Left lung (tissue), 4 donors: ENCODE measurements at regions not wholly inside any gene's neighbourhood (a gene's known extent, or its start where the extent isn't known, plus 50 kb on each side); places are given as distances from the start of the nearest gene placed in this dataset.

Experiments
- ATAC-seq: fragments of 200-7000 bp; cut with Tn5 transposase; one replicate; pipeline ENCODE4 v1.9.1; 2020; ENCODE audit warnings: moderate library complexity
- DNase-seq, 4 donors: peaks; one replicate each; pipeline ENCODE4 v3.0.0-alpha.2; 2013 to 2020
- H3K27ac ChIP-seq, 2 donors: fragments of 200-600 bp; sonication (generic) in 1 of 2; one replicate each; pipeline versions ENCODE4 v1.5.0 to v1.8.0; 2020 to 2021
- H3K27me3 ChIP-seq, 2 donors: fragments of 200-600 bp; sonication (generic) in 1 of 2; one replicate each; pipeline versions ENCODE4 v1.5.0 to v1.8.0; 2020 to 2021
- H3K36me3 ChIP-seq, 2 donors: fragments of 200-600 bp; sonication (generic) in 1 of 2; one replicate each; pipeline versions ENCODE4 v1.5.0 to v1.8.0; 2020 to 2021
- H3K4me1 ChIP-seq, 2 donors: fragments of 200-600 bp; one replicate each; pipeline ENCODE4 v1.8.0; 2021
- H3K4me3 ChIP-seq, 2 donors: fragments of 200-600 bp; sonication (generic) in 1 of 2; one replicate each; pipeline versions ENCODE4 v1.5.0 to v1.8.0; 2020 to 2021; ENCODE audit warnings: mild to moderate bottlenecking in 1 of 2
- H3K9me3 ChIP-seq, 2 donors: fragments of 200-600 bp; sonication (generic) in 1 of 2; one replicate each; pipeline versions ENCODE4 v1.5.0 to v1.8.0; 2020 to 2021
- CTCF ChIP-seq, 2 donors: fragments of 200-600 bp; sonication (generic) in 1 of 2; IDR thresholded peaks; one replicate each; pipeline versions ENCODE4 v1.5.0 to v1.8.0; 2021; ENCODE audit warnings: antibody characterized with exemption in 2 of 2
- intact Hi-C, 2 donors: fragments of 100-400 bp; cut with DNase I; formaldehyde crosslinking; loops; one replicate each; pipeline versions ENCODE4 v1.11.2 to v1.14.2; 2022
- donor health status: DM: no; HTN: yes; CAD: no.
- donor health status: DM: no; HTN: no; CAD: no.

- intact Hi-C loops, result no loop called here
- Histone ChIP-seq H3K27ac (no peak overlapping the region), H3K4me1 (no peaks in the 10 kb centered on the region), H3K9me3 (peaks cover 0 to 2% of the 10 kb centered on the region in 2 donors), H3K4me3 (no peak overlapping the region), H3K36me3 (no peaks in the 10 kb centered on the region), H3K27me3 (no peaks in the 10 kb centered on the region)
- ATAC-seq, result no peak
- peak in 2 of 4 donors; percentile 16 to 26 for DNase-seq
- TF ChIP-seq CTCF (IDR thresholded peaks at IDR 0.05), result no peak
These were observed 395.1 kb downstream of the RAPGEF2 start for GRCh38 chr4:159497936-159498335.

GRCh38 chr4:159498446-159499115 is 395.7 kb downstream of the RAPGEF2 start:
- Histone ChIP-seq H3K27me3 (no peaks in the 10 kb centered on the region), H3K36me3 (no peaks in the 10 kb centered on the region), H3K9me3 (no peaks in the 10 kb centered on the region), H3K4me1 (no peaks in the 10 kb centered on the region), H3K27ac (no peak overlapping the region), H3K4me3 (no peak overlapping the region)
- ATAC-seq (no peak), DNase-seq (peak in 2 of 4 donors; percentile 12 to 16)
- TF ChIP-seq CTCF (IDR thresholded peaks at IDR 0.05), result no peak
- intact Hi-C loops, result no loop called here

GRCh38 chr4:159500861-159501260 is 398.0 kb downstream of the RAPGEF2 start:
- intact Hi-C loops, result no loop called here
- TF ChIP-seq CTCF (IDR thresholded peaks at IDR 0.05), result no peak
- no peak for DNase-seq
- Histone ChIP-seq H3K9me3 (no peaks in the 10 kb centered on the region), H3K27ac (no peak overlapping the region), H3K4me3 (no peak overlapping the region), H3K36me3 (no peaks in the 10 kb centered on the region), H3K27me3 (peaks cover 0 to 14% of the 10 kb centered on the region in 2 donors), H3K4me1 (peaks cover 0 to 2% of the 10 kb centered on the region in 2 donors)
- no peak for ATAC-seq

- no peak for TF ChIP-seq CTCF (IDR thresholded peaks at IDR 0.05)
- Histone ChIP-seq H3K9me3 (no peaks in the 10 kb centered on the region), H3K27me3 (peaks cover 0 to 28% of the 10 kb centered on the region in 2 donors), H3K4me1 (peaks cover 0 to 2% of the 10 kb centered on the region in 2 donors), H3K36me3 (no peaks in the 10 kb centered on the region), H3K4me3 (no peak overlapping the region), H3K27ac (no peak overlapping the region)
- ATAC-seq (no peak), DNase-seq (no peak)
- intact Hi-C loops, result no loop called here
These were observed 400.5 kb downstream of the RAPGEF2 start for GRCh38 chr4:159503236-159504008.

GRCh38 chr4:159504684-159505083 is 401.8 kb downstream of the RAPGEF2 start:
- no peak for TF ChIP-seq CTCF (IDR thresholded peaks at IDR 0.05)
- Histone ChIP-seq H3K27ac (no peak overlapping the region), H3K36me3 (no peaks in the 10 kb centered on the region), H3K4me1 (peaks cover 0 to 2% of the 10 kb centered on the region in 2 donors), H3K9me3 (no peaks in the 10 kb centered on the region), H3K4me3 (no peak overlapping the region), H3K27me3 (peaks cover 0 to 28% of the 10 kb centered on the region in 2 donors)
- intact Hi-C loops, result no loop called here
- peak in 1 of 4 donors; percentile 37 for DNase-seq
- ATAC-seq, result peak; percentile 61
